H9 (cell line): ENCODE measurements at regions not wholly inside any gene's neighbourhood (a gene's known extent, or its start where the extent isn't known, plus 50 kb on each side); places are given as distances from the start of the nearest gene placed in this dataset.
A peak's percentile ranks its signal among the peaks of the same experiment; 100 is the strongest.

Experiments
- DNase-seq: peaks from one replicate; pipeline ENCODE4 v3.0.0-alpha.2; 2017
- H2AFZ ChIP-seq: one replicate; pipeline ENCODE4 v1.6.1; 2013; ENCODE audit warnings: mild to moderate bottlenecking, low read length, control low read depth, moderate library complexity
- H2AK5ac ChIP-seq: 2 replicates; pipeline ENCODE4 v1.6.1; 2013; ENCODE audit warnings: low read length, control low read depth, mixed read lengths; ENCODE audit not compliant: insufficient read length
- H2BK120ac ChIP-seq: one replicate; pipeline ENCODE4 v1.6.1; 2013; ENCODE audit warnings: low read depth, mild to moderate bottlenecking, low read length, control low read depth, inconsistent platforms; ENCODE audit not compliant: poor library complexity, severe bottlenecking
- H2BK12ac ChIP-seq: 2 replicates; pipeline ENCODE4 v1.6.1; 2013; ENCODE audit warnings: low read length, control low read depth, mixed read lengths, low read depth; ENCODE audit not compliant: insufficient read length
- H2BK15ac ChIP-seq: 2 replicates; pipeline ENCODE4 v1.6.1; 2013; ENCODE audit warnings: low read depth, low read length, control low read depth
- H2BK20ac ChIP-seq: one replicate; pipeline ENCODE4 v1.6.1; 2013; ENCODE audit warnings: low read depth, mild to moderate bottlenecking, low read length, control low read depth, inconsistent platforms; ENCODE audit not compliant: poor library complexity, severe bottlenecking
- H2BK5ac ChIP-seq: 2 replicates; pipeline ENCODE4 v1.6.1; 2013; ENCODE audit warnings: low read length, control low read depth, mixed read lengths; ENCODE audit not compliant: insufficient read length
- H3K14ac ChIP-seq: 2 replicates; pipeline ENCODE4 v1.6.1; 2013; ENCODE audit warnings: low read length, control low read depth; ENCODE audit not compliant: insufficient read depth
- H3K18ac ChIP-seq: 2 replicates; pipeline ENCODE4 v1.6.1; 2013; ENCODE audit warnings: low read depth, mild to moderate bottlenecking, mixed read lengths, low read length, control low read depth; ENCODE audit not compliant: insufficient read length
- H3K23ac ChIP-seq: 2 replicates; pipeline ENCODE4 v1.6.1; 2013; ENCODE audit warnings: low read length, control low read depth, mixed read lengths, low read depth; ENCODE audit not compliant: insufficient read length
- H3K23me2 ChIP-seq: 2 replicates; pipeline ENCODE4 v1.6.1; 2013; ENCODE audit warnings: low read depth, mild to moderate bottlenecking, mixed read lengths, low read length, control low read depth; ENCODE audit not compliant: insufficient read length, poor library complexity, severe bottlenecking
- H3K27ac ChIP-seq: 2 replicates; pipeline ENCODE4 v1.5.1; 2013; ENCODE audit warnings: low read length, control low read depth, mixed read lengths, low read depth; ENCODE audit not compliant: insufficient read length
- H3K27me3 ChIP-seq: 2 replicates; pipeline ENCODE4 v1.6.1; 2013; ENCODE audit warnings: low read length, control low read depth, inconsistent platforms; ENCODE audit not compliant: insufficient read depth
- H3K4ac ChIP-seq: 2 replicates; pipeline ENCODE4 v1.6.1; 2013; ENCODE audit warnings: low read depth, mild to moderate bottlenecking, control low read depth, inconsistent platforms, low read length, moderate library complexity
- H3K4me1 ChIP-seq: 2 replicates; pipeline ENCODE4 v1.6.1; 2013; ENCODE audit warnings: low read length, control low read depth, inconsistent platforms; ENCODE audit not compliant: insufficient read depth
- H3K4me2 ChIP-seq: 2 replicates; pipeline ENCODE4 v1.6.1; 2013; ENCODE audit warnings: low read length, control low read depth, mixed read lengths; ENCODE audit not compliant: insufficient read length, insufficient read depth
- H3K56ac ChIP-seq: 2 replicates; pipeline ENCODE4 v1.6.1; 2013; ENCODE audit warnings: low read depth, mild to moderate bottlenecking, mixed read lengths, low read length, control low read depth; ENCODE audit not compliant: insufficient read length
- H3K79me1 ChIP-seq: 2 replicates; pipeline ENCODE4 v1.6.1; 2013; ENCODE audit warnings: low read depth, mild to moderate bottlenecking, moderate library complexity, low read length, control low read depth, inconsistent platforms; ENCODE audit not compliant: insufficient read depth, poor library complexity, severe bottlenecking
- H3K79me2 ChIP-seq: 2 replicates; pipeline ENCODE4 v1.6.1; 2013; ENCODE audit warnings: low read length, control low read depth, inconsistent platforms; ENCODE audit not compliant: insufficient read depth
- H3K9ac ChIP-seq: 2 replicates; pipeline ENCODE4 v1.6.1; 2013; ENCODE audit warnings: low read length, control low read depth, mixed read lengths; ENCODE audit not compliant: insufficient read length; ENCODE audit errors: extremely low read depth
- H3K9me3 ChIP-seq: one replicate; pipeline ENCODE4 v1.6.1; 2013; ENCODE audit warnings: low read depth, low read length, inconsistent platforms; ENCODE audit not compliant: control insufficient read depth
- H3T11ph ChIP-seq: one replicate; pipeline ENCODE4 v1.6.1; 2013; ENCODE audit warnings: mild to moderate bottlenecking, low read length, control low read depth, inconsistent platforms
- H4K20me1 ChIP-seq: one replicate; pipeline ENCODE4 v1.6.1; 2013; ENCODE audit not compliant: control insufficient read depth, insufficient read length, insufficient read depth
- H4K5ac ChIP-seq: 2 replicates; pipeline ENCODE4 v1.6.1; 2013; ENCODE audit warnings: low read depth, mild to moderate bottlenecking, mixed read lengths, low read length, control low read depth; ENCODE audit not compliant: insufficient read length
- H4K8ac ChIP-seq: replicated peaks from 2 replicates; pipeline ENCODE4 v1.6.1; 2013; ENCODE audit warnings: low read length, control low read depth, mixed read lengths, low read depth; ENCODE audit not compliant: insufficient read length
- H4K91ac ChIP-seq: 2 replicates; pipeline ENCODE4 v1.6.1; 2013; ENCODE audit warnings: low read depth, mild to moderate bottlenecking, moderate library complexity, mixed read lengths, low read length, control low read depth; ENCODE audit not compliant: insufficient read length
- H3K27ac Mint-ChIP-seq, 3 experiments: 2 replicates in 2 of 3; 3 replicates in 1 of 3; pipeline ENCODE4 v1.8.0; 2020 to 2021; ENCODE audit warnings: mixed read lengths in 3 of 3, mild to moderate bottlenecking in 1 of 3, moderate library complexity in 1 of 3
- H3K27me3 Mint-ChIP-seq: 2 replicates; pipeline ENCODE4 v1.8.0; 2021; ENCODE audit warnings: low read depth, mild to moderate bottlenecking, moderate library complexity, mixed read lengths
- H3K36me3 Mint-ChIP-seq, 3 experiments: 2 replicates in 2 of 3; 3 replicates in 1 of 3; pipeline ENCODE4 v1.8.0; 2020 to 2021; ENCODE audit warnings: low read depth in 3 of 3, mixed read lengths in 3 of 3; ENCODE audit not compliant: insufficient read depth in 1 of 3
- H3K4me1 Mint-ChIP-seq, 2 experiments: 2 replicates each; pipeline ENCODE4 v1.8.0; 2020; ENCODE audit warnings: mixed read lengths in 2 of 2
- H3K4me3 Mint-ChIP-seq, 2 experiments: 2 replicates in 1 of 2; 3 replicates in 1 of 2; pipeline ENCODE4 v1.8.0; 2020 to 2021; ENCODE audit warnings: mild to moderate bottlenecking in 2 of 2, mixed read lengths in 2 of 2, moderate library complexity in 1 of 2
- H3K9me3 Mint-ChIP-seq, 2 experiments: 2 replicates in 1 of 2; 3 replicates in 1 of 2; pipeline ENCODE4 v1.8.0; 2020; ENCODE audit warnings: mild to moderate bottlenecking in 2 of 2, mixed read lengths in 2 of 2, moderate library complexity in 1 of 2
- CTCF ChIP-seq: fragments of 200-600 bp; sonication (generic); conservative IDR thresholded peaks from 3 replicates; pipeline ENCODE4 v1.8.0; 2021; ENCODE audit warnings: antibody characterized with exemption, mild to moderate bottlenecking
- WGBS: extraction: QIAGEN DNeasy Blood & Tissue Kit; methylation state at CpG from one replicate; pipeline ENCODE4 v1.1.7; 2013; ENCODE audit warnings: missing lambda C conversion rate, low lambda C conversion rate, mixed read lengths; ENCODE audit not compliant: insufficient read length; ENCODE audit errors: extremely low coverage; 5-methylcytosine and 5-hydroxymethylcytosine counted together

DNA sequence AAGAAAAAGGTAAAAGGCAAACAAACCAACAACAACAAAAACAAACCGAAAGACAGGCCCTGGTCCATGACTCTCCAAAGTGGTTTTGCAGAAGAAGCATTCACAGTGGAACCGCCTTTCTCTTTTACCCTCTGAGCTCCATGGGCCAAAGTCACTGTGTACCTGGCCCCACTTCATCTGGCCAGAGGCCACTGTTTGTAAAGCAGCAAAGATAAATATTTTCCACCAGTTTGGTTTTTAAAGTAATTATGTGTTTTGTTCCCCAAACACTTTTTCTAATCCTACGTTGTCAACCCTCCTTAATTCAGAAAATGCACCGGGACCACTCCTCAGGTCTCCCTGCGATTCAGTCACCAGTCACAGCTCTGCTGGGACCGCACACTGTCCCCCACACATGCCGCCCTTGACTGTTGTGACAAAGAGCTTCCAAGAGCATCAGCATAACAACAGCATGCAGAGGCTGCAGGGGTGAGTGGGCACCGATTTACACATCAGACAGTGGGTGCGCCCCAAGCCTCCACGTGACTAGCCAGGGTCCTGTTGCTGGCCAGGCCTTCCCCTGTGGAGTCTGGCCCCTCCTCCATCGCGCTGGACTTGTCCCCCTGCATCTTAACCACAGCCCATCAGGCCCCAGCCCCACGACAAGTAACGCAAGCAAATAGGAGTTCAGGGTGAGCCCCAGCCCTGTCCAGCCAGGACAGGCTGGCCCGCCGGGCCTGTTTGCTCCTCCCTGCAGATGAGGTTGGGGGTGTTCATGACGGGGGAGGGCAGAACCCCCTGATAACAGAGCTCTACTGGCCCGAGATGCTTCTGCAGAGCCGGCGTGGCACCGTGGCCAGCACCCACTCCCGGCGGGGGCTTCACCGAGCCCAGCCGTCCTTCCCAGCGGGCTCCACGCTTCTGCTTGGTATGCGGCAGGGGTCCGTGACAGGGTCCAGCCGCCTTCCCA lies 65.2 kb upstream of the DIO3 start:
- Histone ChIP-seq H4K20me1 (no peaks in the 10 kb centered on the region), H3T11ph (no peak overlapping the region), H3K27ac (no peak overlapping the region), H3K4ac (no peak overlapping the region), H3K9ac (no peak overlapping the region), H2BK120ac (no peak overlapping the region), H2AK5ac (no peak overlapping the region), H3K4me2 (no peak overlapping the region), H4K91ac (no peak overlapping the region), H4K8ac (no peak overlapping the region), H3K14ac (no peak overlapping the region), H3K9me3 (no peaks in the 10 kb centered on the region), H3K79me2 (no peaks in the 10 kb centered on the region), H3K27me3 (no peaks in the 10 kb centered on the region; the same call in 1 of the 2 replicates), H2BK5ac (no peak overlapping the region), H4K5ac (no peak overlapping the region), H2AFZ (no peak overlapping the region), H3K4me1 (no peaks in the 10 kb centered on the region), H3K79me1 (no peaks in the 10 kb centered on the region), H3K23ac (no peak overlapping the region), H3K23me2 (no peaks in the 10 kb centered on the region), H2BK15ac (no peak overlapping the region), H2BK20ac (no peak overlapping the region), H3K56ac (no peak overlapping the region), H2BK12ac (no peak overlapping the region), H3K18ac (no peak overlapping the region)
- peaks cover 4% of the 10 kb centered on the region for H3K27me3 Mint-ChIP-seq
- TF ChIP-seq CTCF = no peak
- H3K27ac Mint-ChIP-seq = no peak overlapping the region; a peak in 1 of 7 replicates
- peak; percentile 38 for DNase-seq
- H3K36me3 Mint-ChIP-seq = peaks cover 0 to 15% (median 2%) of the 10 kb centered on the region in 3 experiments; a peak in 5 of 7 replicates
- no CpG with 5 or more reads among the region's 30 CpGs for WGBS
- no peak overlapping the region; a peak in 1 of 5 replicates for H3K4me3 Mint-ChIP-seq
- H3K4me1 Mint-ChIP-seq = peaks cover 17 to 28% of the 10 kb centered on the region in 2 experiments
- peaks cover 7 to 13% of the 10 kb centered on the region in 2 experiments; a peak in 4 of 5 replicates for H3K9me3 Mint-ChIP-seq
